ENCODE measurements at regions not wholly inside any gene's neighbourhood (a gene's known extent, or its start where the extent isn't known, plus 50 kb on each side); places are given as distances from the start of the nearest gene placed in this dataset.
A peak's percentile ranks its signal among the peaks of the same experiment; 100 is the strongest.
"Not testable (repeated sequence)": the region's sequence is repeated elsewhere in the genome, so short reads cannot be mapped to it uniquely, and the experiment has no call there.

- no peak for DNase-seq
These were observed 108.8 kb downstream of the EFHB start for GRCh38 chr3:19825193-19825592.

- no peak for DNase-seq
These were observed 111.2 kb downstream of the EFHB start for GRCh38 chr3:19822805-19823204.

GRCh38 chr3:19816631-19817030, 117.4 kb downstream of the EFHB start:
- DNase-seq = no peak

GRCh38 chr3:19815805-19816204, 118.2 kb downstream of the EFHB start:
- no peak for DNase-seq

- not testable (repeated sequence) for DNase-seq
These were observed 120.3 kb downstream of the EFHB start for GRCh38 chr3:19813743-19814142.

- no peak for DNase-seq
These were observed 122.3 kb downstream of the EFHB start for GRCh38 chr3:19811689-19812088.

GRCh38 chr3:19808834-19809233, 125.2 kb downstream of the EFHB start:
- no peak for DNase-seq

GRCh38 chr3:19799887-19800286, 134.1 kb downstream of the EFHB start:
- no peak for DNase-seq

GRCh38 chr3:19799115-19799514, 134.9 kb downstream of the EFHB start:
- DNase-seq = no peak

- DNase-seq = no peak
These were observed 135.7 kb downstream of the EFHB start for GRCh38 chr3:19798324-19798723.

- no peak for DNase-seq
These were observed 141.6 kb downstream of the EFHB start for GRCh38 chr3:19792388-19792787.

GRCh38 chr3:19775765-19776164, 158.3 kb downstream of the EFHB start:
- DNase-seq = no peak

GRCh38 chr3:19769694-19770093, 164.3 kb downstream of the EFHB start:
- no peak for DNase-seq

GRCh38 chr3:19765954-19766353, 168.1 kb downstream of the EFHB start:
- no peak for DNase-seq

GRCh38 chr3:19757773-19758172, 176.2 kb downstream of the EFHB start:
- DNase-seq = no peak

- no peak for DNase-seq
These were observed 184.5 kb downstream of the EFHB start for GRCh38 chr3:19749448-19750017.

- no peak for DNase-seq
These were observed 185.1 kb downstream of the EFHB start for GRCh38 chr3:19748782-19749447.

GRCh38 chr3:19744047-19744446, 190.0 kb downstream of the EFHB start:
- no peak for DNase-seq

GRCh38 chr3:19742935-19743334, 191.1 kb downstream of the EFHB start:
- peak; percentile 10 for DNase-seq

- DNase-seq = no peak
These were observed 194.5 kb downstream of the EFHB start for GRCh38 chr3:19739504-19739903.

GRCh38 chr3:19738846-19739245, 195.2 kb downstream of the EFHB start:
- peak; percentile 30 for DNase-seq

GRCh38 chr3:19735111-19735510, 198.9 kb downstream of the EFHB start:
- no peak for DNase-seq

GRCh38 chr3:19734453-19734852, 199.6 kb downstream of the EFHB start:
- no peak for DNase-seq

GRCh38 chr3:19725000-19725399, 209.0 kb downstream of the EFHB start:
- no peak for DNase-seq
